Astrocyte of the spinal cord (primary cell): ENCODE measurements at regions not wholly inside any gene's neighbourhood (a gene's known extent, or its start where the extent isn't known, plus 50 kb on each side); places are given as distances from the start of the nearest gene placed in this dataset.
A peak's percentile ranks its signal among the peaks of the same experiment; 100 is the strongest.
"Not testable (repeated sequence)": the region's sequence is repeated elsewhere in the genome, so short reads cannot be mapped to it uniquely, and the experiment has no call there.

Experiments used
- DNase-seq: peaks from one replicate; pipeline ENCODE4 v3.0.0; 2011; ENCODE audit warnings: low read depth, low spot score
- H3K4me3 ChIP-seq: 2 replicates; pipeline ENCODE4 v1.5.1; 2011; ENCODE audit warnings: low read depth, mild to moderate bottlenecking, low read length, moderate library complexity
- in situ Hi-C: cut with HindIII; loops from 2 replicates; pipeline ENCODE4 v1.10.0; 2017; ENCODE audit warnings: low sequenced_read_pairs
- TF ChIP-seq, protein P1 (sequence below): IDR thresholded peaks from 2 replicates; pipeline ENCODE4 v1.5.1; 2012; ENCODE audit warnings: low read depth, mild to moderate bottlenecking, low read length, inconsistent platforms

DNA sequence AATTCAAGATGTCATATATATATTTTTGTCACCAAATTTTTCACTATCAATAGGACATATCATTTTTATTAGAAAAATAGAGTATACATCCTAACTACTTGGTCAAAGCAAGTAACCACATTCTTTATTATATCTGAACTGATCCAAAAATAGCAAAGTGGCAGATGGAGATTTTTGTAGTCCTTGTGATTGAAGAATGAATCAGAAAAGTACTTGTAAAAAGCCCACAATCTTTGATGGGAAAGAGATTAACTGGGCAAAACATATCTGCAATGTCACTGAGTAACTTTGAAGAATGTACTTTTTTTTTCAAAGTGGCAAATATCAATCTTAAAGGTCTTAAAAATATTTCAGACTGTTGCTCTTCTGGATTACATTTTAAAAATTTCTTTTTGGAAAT, 1040.6 kb upstream of the SEMA6A start:
- TF ChIP-seq, protein P1, sequence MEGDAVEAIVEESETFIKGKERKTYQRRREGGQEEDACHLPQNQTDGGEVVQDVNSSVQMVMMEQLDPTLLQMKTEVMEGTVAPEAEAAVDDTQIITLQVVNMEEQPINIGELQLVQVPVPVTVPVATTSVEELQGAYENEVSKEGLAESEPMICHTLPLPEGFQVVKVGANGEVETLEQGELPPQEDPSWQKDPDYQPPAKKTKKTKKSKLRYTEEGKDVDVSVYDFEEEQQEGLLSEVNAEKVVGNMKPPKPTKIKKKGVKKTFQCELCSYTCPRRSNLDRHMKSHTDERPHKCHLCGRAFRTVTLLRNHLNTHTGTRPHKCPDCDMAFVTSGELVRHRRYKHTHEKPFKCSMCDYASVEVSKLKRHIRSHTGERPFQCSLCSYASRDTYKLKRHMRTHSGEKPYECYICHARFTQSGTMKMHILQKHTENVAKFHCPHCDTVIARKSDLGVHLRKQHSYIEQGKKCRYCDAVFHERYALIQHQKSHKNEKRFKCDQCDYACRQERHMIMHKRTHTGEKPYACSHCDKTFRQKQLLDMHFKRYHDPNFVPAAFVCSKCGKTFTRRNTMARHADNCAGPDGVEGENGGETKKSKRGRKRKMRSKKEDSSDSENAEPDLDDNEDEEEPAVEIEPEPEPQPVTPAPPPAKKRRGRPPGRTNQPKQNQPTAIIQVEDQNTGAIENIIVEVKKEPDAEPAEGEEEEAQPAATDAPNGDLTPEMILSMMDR, result no peak
- H3K4me3 ChIP-seq, result no peak overlapping the region
- no peak for DNase-seq
- in situ Hi-C loops, result no loop called here

DNA sequence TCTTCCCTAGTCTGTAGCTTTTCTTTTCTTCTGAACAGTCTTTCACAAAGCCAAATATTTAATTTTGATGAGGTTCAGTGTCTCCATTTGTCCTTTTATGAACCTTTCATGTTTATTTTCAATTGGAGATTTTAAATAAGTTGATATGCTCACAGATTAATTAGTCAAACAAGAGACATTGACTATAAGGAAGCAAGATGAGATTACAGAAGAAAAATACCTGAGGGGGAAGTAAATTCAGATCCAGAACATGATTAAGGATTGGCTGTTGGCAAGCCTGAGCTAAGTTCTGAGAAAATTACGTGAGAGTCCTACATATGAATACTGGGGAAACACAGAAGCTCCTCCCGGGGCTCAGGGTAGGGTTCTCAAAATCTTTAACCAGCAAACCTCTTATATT, 1039.8 kb upstream of the SEMA6A start:
- TF ChIP-seq, protein P1, result no peak
- H3K4me3 ChIP-seq, result no peak overlapping the region
- in situ Hi-C loops, result no loop called here
- no peak for DNase-seq

DNA sequence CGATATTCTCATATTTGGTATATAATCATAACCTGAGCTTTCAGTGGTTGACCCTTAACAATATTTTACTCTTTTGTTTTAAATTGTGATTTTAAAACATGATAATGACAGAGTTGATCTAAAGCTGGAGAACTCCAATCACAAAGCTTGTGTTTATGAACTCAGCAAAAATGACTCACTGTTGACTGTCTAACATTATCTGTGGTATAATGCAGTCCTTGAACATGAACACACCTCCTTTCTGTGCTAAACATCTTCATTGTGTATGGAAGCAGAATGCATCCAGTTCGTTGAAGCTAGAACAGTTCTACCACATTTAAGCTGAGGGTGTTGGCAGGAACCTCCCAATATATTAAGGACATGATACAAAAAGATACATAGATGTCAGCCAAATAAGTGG, 1030.2 kb upstream of the SEMA6A start:
- no peak for DNase-seq
- in situ Hi-C loops, result no loop called here
- TF ChIP-seq, protein P1, result no peak
- no peak overlapping the region for H3K4me3 ChIP-seq

DNA sequence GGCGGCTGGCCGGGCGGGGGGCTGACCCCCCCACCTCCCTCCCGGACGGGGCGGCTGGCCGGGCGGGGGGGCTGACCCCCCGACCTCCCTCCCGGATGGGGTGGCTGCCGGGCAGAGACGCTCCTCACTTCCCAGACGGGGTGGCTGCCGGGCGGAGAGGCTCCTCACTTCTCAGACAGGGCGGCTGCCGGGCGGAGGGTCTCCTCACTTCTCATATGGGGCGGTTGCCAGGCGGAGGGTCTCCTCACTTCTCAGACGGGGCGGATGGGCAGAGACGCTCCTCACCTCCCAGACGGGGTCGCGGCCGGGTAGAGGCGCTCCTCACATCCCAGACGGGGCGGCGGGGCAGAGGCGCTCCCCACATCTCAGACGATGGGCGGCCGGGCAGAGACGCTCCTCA, 1025.2 kb upstream of the SEMA6A start:
- H3K4me3 ChIP-seq, DNase-seq, in situ Hi-C loops: not testable (repeated sequence)

DNA sequence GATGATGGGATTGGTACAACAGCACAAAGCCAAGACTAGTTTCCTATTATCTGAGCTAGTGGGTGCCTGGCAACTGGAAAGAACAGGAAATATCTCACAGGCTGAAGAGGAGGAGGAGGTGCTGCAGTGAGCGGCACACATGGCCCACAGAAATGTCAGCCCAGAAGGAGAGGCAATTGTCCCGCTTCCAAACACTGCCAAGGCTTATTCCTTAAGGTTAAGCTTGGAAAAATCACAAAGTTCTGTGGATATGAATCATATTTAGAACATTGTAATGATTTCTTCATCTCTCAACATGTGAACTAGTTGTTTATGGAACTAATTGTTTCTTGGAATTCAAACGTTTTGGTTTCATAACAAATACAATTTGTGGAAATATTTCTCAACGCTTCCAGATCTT, 1019.5 kb upstream of the SEMA6A start:
- TF ChIP-seq, protein P1, result no peak
- in situ Hi-C loops, result no loop called here
- no peak overlapping the region for H3K4me3 ChIP-seq
- no peak for DNase-seq

DNA sequence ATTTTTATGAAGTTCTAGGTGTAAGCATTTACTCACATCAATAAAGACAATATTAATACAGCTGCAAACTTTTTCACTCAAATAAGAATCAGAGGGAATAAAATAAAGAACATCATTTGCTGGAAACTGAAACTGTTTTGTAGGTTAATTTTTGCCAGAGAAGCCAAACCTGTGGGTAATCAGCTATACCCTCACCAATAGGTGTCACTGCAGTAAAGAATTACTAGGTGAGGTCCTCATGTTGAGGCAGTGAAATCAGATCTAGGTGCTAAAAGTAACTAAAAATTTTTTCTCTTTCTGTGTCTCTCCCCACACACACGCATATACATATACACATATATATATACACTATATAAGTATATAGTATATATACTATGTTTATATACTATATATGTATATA, 1016.3 kb upstream of the SEMA6A start:
- TF ChIP-seq, protein P1, result peak; percentile 48
- H3K4me3 ChIP-seq, result no peak overlapping the region
- DNase-seq, result peak; percentile 24
- in situ Hi-C loops, result no loop called here

GRCh38 chr5:117588611-117589010, 1014.0 kb upstream of the SEMA6A start:
- TF ChIP-seq, protein P1, result no peak
- H3K4me3 ChIP-seq, result no peak overlapping the region
- no peak for DNase-seq
- in situ Hi-C loops, result no loop called here
